ENCODE measurements at regions not wholly inside any gene's neighbourhood (a gene's known extent, or its start where the extent isn't known, plus 50 kb on each side); places are given as distances from the start of the nearest gene placed in this dataset.

DNA sequence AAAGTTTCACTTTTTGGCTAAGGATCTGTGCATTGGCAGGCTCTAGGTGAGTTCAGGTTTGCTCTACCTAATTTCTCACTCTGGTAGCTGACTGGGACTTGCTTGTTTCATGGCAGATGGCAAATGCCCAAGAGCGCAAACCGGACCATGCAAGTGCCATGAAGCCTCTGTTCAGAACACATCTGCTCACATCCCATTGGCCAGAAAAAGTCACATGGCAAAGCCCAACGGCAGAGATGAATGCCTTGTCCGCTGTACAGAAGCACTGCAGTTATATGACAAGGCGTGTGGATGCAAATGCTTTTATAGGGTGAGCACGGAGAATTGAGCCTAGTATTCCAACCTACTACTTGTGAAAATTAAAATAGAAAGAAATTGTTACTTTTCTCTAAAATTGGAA is 202.2 kb upstream of the HMGA2 start:
- TF ChIP-seq, protein P1, sequence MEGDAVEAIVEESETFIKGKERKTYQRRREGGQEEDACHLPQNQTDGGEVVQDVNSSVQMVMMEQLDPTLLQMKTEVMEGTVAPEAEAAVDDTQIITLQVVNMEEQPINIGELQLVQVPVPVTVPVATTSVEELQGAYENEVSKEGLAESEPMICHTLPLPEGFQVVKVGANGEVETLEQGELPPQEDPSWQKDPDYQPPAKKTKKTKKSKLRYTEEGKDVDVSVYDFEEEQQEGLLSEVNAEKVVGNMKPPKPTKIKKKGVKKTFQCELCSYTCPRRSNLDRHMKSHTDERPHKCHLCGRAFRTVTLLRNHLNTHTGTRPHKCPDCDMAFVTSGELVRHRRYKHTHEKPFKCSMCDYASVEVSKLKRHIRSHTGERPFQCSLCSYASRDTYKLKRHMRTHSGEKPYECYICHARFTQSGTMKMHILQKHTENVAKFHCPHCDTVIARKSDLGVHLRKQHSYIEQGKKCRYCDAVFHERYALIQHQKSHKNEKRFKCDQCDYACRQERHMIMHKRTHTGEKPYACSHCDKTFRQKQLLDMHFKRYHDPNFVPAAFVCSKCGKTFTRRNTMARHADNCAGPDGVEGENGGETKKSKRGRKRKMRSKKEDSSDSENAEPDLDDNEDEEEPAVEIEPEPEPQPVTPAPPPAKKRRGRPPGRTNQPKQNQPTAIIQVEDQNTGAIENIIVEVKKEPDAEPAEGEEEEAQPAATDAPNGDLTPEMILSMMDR (conservative IDR thresholded peaks at IDR 0.05; ENCODE audit: low read depth, low read length), result no peak
- TF ChIP-seq EZH2 (IDR thresholded peaks at IDR 0.05; ENCODE audit: borderline replicate concordance, low read depth, low read length, poor library complexity, severe bottlenecking), result no peak
